ENCODE measurements at regions not wholly inside any gene's neighbourhood (a gene's known extent, or its start where the extent isn't known, plus 50 kb on each side); places are given as distances from the start of the nearest gene placed in this dataset.
A peak's percentile ranks its signal among the peaks of the same experiment; 100 is the strongest.

DNA sequence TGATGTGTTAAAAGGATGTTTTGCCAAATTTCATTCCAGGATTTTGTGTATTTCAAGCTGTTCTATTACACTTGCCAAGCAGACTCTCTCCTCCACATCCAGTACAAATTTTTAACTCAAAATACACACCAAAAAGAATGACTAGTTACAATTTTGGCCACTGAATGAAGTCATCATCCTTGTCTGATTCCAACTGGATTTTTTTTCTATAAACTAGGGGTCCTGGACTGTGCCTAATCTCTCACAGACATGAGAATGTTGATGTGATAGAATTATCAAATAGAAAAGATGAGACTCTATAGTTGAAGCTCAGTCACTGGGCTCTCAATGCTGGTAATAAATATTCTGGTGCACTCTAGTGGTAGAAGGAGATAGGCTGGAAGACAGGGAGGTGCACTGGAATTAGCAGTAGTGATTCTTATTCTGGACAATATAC lies 85.8 kb downstream of the FANCF start:
- TF ChIP-seq, protein P1, sequence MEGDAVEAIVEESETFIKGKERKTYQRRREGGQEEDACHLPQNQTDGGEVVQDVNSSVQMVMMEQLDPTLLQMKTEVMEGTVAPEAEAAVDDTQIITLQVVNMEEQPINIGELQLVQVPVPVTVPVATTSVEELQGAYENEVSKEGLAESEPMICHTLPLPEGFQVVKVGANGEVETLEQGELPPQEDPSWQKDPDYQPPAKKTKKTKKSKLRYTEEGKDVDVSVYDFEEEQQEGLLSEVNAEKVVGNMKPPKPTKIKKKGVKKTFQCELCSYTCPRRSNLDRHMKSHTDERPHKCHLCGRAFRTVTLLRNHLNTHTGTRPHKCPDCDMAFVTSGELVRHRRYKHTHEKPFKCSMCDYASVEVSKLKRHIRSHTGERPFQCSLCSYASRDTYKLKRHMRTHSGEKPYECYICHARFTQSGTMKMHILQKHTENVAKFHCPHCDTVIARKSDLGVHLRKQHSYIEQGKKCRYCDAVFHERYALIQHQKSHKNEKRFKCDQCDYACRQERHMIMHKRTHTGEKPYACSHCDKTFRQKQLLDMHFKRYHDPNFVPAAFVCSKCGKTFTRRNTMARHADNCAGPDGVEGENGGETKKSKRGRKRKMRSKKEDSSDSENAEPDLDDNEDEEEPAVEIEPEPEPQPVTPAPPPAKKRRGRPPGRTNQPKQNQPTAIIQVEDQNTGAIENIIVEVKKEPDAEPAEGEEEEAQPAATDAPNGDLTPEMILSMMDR (IDR thresholded peaks at IDR 0.05), result peak; percentile 66
- no peak for TF ChIP-seq ZFX (IDR thresholded peaks at IDR 0.05; ENCODE audit: borderline replicate concordance)
